SK-N-SH treated with all-trans-retinoic acid at 6 μM for 48 hours (cell line): ENCODE measurements at regions not wholly inside any gene's neighbourhood (a gene's known extent, or its start where the extent isn't known, plus 50 kb on each side); places are given as distances from the start of the nearest gene placed in this dataset.

Experiments
- ATAC-seq: fragments of 200-7000 bp; cut with Tn5 transposase; 3 replicates; pipeline ENCODE4 v1.9.1; 2020; ENCODE audit warnings: mild to moderate bottlenecking, moderate library complexity
- ARNTL ChIP-seq: fragments of 450-650 bp; formaldehyde crosslinking; IDR thresholded peaks from 2 replicates; pipeline ENCODE4 v1.5.0; 2020; ENCODE audit warnings: low read depth, mild to moderate bottlenecking, moderate library complexity, borderline replicate concordance
- BACH2 ChIP-seq: fragments of 250-450 bp; sonication (Bioruptor Pico); IDR thresholded peaks from 2 replicates; pipeline ENCODE4 v1.9.0; 2021; ENCODE audit warnings: mild to moderate bottlenecking, borderline replicate concordance
- CREB5 ChIP-seq: fragments of 250-450 bp; sonication (Bioruptor Pico); IDR thresholded peaks from 2 replicates; pipeline ENCODE4 v1.5.1; 2020; ENCODE audit warnings: low read depth, mild to moderate bottlenecking, moderate library complexity
- CSDC2 ChIP-seq: fragments of 250-450 bp; sonication (Bioruptor Pico); IDR thresholded peaks from 2 replicates; pipeline ENCODE4 v1.5.0; 2020; ENCODE audit warnings: mild to moderate bottlenecking, moderate library complexity
- ESRRG ChIP-seq: fragments of 250-450 bp; sonication (Bioruptor Pico); IDR thresholded peaks from 2 replicates; pipeline ENCODE4 v1.6.1; 2021; ENCODE audit warnings: mild to moderate bottlenecking
- GLIS3 ChIP-seq: fragments of 250-450 bp; sonication (Bioruptor Pico); IDR thresholded peaks from 2 replicates; pipeline ENCODE4 v1.5.0; 2020; ENCODE audit warnings: mild to moderate bottlenecking, moderate library complexity
- ISL1 ChIP-seq: fragments of 250-450 bp; sonication (Bioruptor Pico); IDR thresholded peaks from 2 replicates; pipeline ENCODE4 v2.1.2; 2022; ENCODE audit warnings: mild to moderate bottlenecking, moderate library complexity
- OSR1 ChIP-seq: fragments of 250-450 bp; sonication (Bioruptor Pico); IDR thresholded peaks from 2 replicates; pipeline ENCODE4 v1.8.0; 2022; ENCODE audit warnings: moderate library complexity, mild to moderate bottlenecking, inconsistent platforms
- PATZ1 ChIP-seq: fragments of 250-450 bp; sonication (Bioruptor Pico); IDR thresholded peaks from 2 replicates; pipeline ENCODE4 v1.8.0; 2020; ENCODE audit warnings: mild to moderate bottlenecking, moderate library complexity, borderline replicate concordance
- RARB ChIP-seq: fragments of 250-450 bp; sonication (Bioruptor Pico); IDR thresholded peaks from 2 replicates; pipeline ENCODE4 v1.8.0; 2021; ENCODE audit warnings: mild to moderate bottlenecking, moderate library complexity
- SNAI2 ChIP-seq: fragments of 250-450 bp; sonication (Bioruptor Pico); IDR thresholded peaks from 2 replicates; pipeline ENCODE4 v1.5.0; 2020; ENCODE audit warnings: mild to moderate bottlenecking, moderate library complexity
- TOX ChIP-seq: fragments of 250-450 bp; sonication (Bioruptor Pico); IDR thresholded peaks from 2 replicates; pipeline ENCODE4 v1.8.0; 2021; ENCODE audit warnings: mild to moderate bottlenecking, moderate library complexity, borderline replicate concordance
- TSHZ2 ChIP-seq: fragments of 250-450 bp; sonication (Bioruptor Pico); IDR thresholded peaks from 2 replicates; pipeline ENCODE4 v1.5.0; 2020; ENCODE audit warnings: mild to moderate bottlenecking, moderate library complexity
- ZC3H10 ChIP-seq: fragments of 250-450 bp; sonication (Bioruptor Pico); IDR thresholded peaks from 2 replicates; pipeline ENCODE4 v1.5.1; 2021; ENCODE audit warnings: mild to moderate bottlenecking, moderate library complexity
- ZFP3 ChIP-seq: fragments of 250-450 bp; sonication (Bioruptor Pico); IDR thresholded peaks from 2 replicates; pipeline ENCODE4 v1.5.0; 2020; ENCODE audit warnings: mild to moderate bottlenecking, moderate library complexity
- ZFP30 ChIP-seq: fragments of 450-650 bp; formaldehyde crosslinking; IDR thresholded peaks from 2 replicates; pipeline ENCODE4 v1.5.0; 2022; ENCODE audit warnings: mild to moderate bottlenecking, moderate library complexity
- ZNF565 ChIP-seq: fragments of 450-650 bp; formaldehyde crosslinking; conservative IDR thresholded peaks from 2 replicates; pipeline ENCODE4 v1.5.0; 2020; ENCODE audit warnings: low read depth, mild to moderate bottlenecking, moderate library complexity
- ZNF8 ChIP-seq: fragments of 450-650 bp; formaldehyde crosslinking; IDR thresholded peaks from 2 replicates; pipeline ENCODE4 v1.5.0; 2020; ENCODE audit warnings: mild to moderate bottlenecking, moderate library complexity
- TF ChIP-seq, protein P1 (sequence below): fragments of 250-450 bp; sonication (Bioruptor Pico); IDR thresholded peaks from 2 replicates; pipeline ENCODE4 v1.8.0; 2021; ENCODE audit warnings: low read depth, mild to moderate bottlenecking, moderate library complexity, borderline replicate concordance
- TF ChIP-seq, protein P2 (sequence below): fragments of 250-450 bp; sonication (Bioruptor Pico); IDR thresholded peaks from 2 replicates; pipeline ENCODE4 v1.5.1; 2021; ENCODE audit warnings: mild to moderate bottlenecking, moderate library complexity

DNA sequence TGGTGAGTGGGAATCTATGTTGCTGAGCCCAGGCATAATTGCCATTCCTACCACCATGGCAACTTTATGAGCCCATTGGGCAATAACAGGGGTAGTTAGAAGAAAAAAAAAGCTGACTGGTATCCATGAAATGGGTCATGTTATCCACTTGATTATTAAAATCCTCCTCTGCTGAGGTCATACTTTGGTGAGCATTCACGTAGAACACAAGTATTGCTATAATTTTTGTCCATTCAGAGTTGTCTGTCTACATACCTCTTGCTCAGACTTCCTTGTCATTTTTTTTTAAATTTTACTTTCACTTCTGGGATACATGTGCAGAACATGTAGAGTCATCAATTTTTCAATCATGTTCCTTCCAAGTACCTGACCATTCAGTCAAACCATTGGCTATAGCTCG is 780.8 kb upstream of the ARRDC3 start (continued):
- TF ChIP-seq ISL1 = no peak

GRCh38 chr5:92147798-92148197 is 764.7 kb upstream of the ARRDC3 start:
- TF ChIP-seq SNAI2 (CRISPR knock-in tag) (no peak), CREB5 (CRISPR knock-in tag) (no peak), OSR1 (CRISPR knock-in tag) (no peak), ZNF8 (no peak), ISL1 (no peak), ARNTL (no peak), GLIS3 (CRISPR knock-in tag) (no peak), ZFP3 (CRISPR knock-in tag) (no peak), TOX (CRISPR knock-in tag) (no peak), PATZ1 (CRISPR knock-in tag) (no peak), ZNF565 (CRISPR knock-in tag) (no peak)
- TF ChIP-seq, protein P1, sequence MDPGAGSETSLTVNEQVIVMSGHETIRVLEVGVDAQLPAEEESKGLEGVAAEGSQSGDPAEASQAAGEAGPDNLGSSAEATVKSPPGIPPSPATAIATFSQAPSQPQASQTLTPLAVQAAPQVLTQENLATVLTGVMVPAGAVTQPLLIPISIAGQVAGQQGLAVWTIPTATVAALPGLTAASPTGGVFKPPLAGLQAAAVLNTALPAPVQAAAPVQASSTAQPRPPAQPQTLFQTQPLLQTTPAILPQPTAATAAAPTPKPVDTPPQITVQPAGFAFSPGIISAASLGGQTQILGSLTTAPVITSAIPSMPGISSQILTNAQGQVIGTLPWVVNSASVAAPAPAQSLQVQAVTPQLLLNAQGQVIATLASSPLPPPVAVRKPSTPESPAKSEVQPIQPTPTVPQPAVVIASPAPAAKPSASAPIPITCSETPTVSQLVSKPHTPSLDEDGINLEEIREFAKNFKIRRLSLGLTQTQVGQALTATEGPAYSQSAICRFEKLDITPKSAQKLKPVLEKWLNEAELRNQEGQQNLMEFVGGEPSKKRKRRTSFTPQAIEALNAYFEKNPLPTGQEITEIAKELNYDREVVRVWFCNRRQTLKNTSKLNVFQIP (CRISPR knock-in tag) = no peak
- no peak for ATAC-seq

GRCh38 chr5:92147266-92147665 is 764.1 kb upstream of the ARRDC3 start:
- no peak for ATAC-seq
- no peak for TF ChIP-seq ZFP3 (CRISPR knock-in tag)
- TF ChIP-seq CSDC2 (CRISPR knock-in tag) = no peak
- no peak for TF ChIP-seq BACH2 (CRISPR knock-in tag)
- no peak for TF ChIP-seq ZC3H10 (CRISPR knock-in tag)
- TF ChIP-seq ZNF565 (CRISPR knock-in tag) = no peak
- TF ChIP-seq ESRRG (CRISPR knock-in tag) = no peak
- TF ChIP-seq SNAI2 (CRISPR knock-in tag) = no peak
- no peak for TF ChIP-seq TOX (CRISPR knock-in tag)
- TF ChIP-seq TSHZ2 = no peak
- no peak for TF ChIP-seq ARNTL
- TF ChIP-seq ZFP30 = no peak
- TF ChIP-seq RARB = no peak
- no peak for TF ChIP-seq PATZ1 (CRISPR knock-in tag)
- no peak for TF ChIP-seq GLIS3 (CRISPR knock-in tag)
- TF ChIP-seq, protein P1 (CRISPR knock-in tag) = no peak
- TF ChIP-seq, protein P2, sequence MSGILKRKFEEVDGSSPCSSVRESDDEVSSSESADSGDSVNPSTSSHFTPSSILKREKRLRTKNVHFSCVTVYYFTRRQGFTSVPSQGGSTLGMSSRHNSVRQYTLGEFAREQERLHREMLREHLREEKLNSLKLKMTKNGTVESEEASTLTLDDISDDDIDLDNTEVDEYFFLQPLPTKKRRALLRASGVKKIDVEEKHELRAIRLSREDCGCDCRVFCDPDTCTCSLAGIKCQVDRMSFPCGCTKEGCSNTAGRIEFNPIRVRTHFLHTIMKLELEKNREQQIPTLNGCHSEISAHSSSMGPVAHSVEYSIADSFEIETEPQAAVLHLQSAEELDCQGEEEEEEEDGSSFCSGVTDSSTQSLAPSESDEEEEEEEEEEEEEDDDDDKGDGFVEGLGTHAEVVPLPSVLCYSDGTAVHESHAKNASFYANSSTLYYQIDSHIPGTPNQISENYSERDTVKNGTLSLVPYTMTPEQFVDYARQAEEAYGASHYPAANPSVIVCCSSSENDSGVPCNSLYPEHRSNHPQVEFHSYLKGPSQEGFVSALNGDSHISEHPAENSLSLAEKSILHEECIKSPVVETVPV (CRISPR knock-in tag) = no peak
- TF ChIP-seq ISL1 = no peak
